IPS-20b (cell line): ENCODE measurements at regions not wholly inside any gene's neighbourhood (a gene's known extent, or its start where the extent isn't known, plus 50 kb on each side); places are given as distances from the start of the nearest gene placed in this dataset.

Source experiments
- H3K27ac ChIP-seq: one replicate; pipeline ENCODE4 v1.5.1; 2013; ENCODE audit warnings: low read length
- H3K27me3 ChIP-seq: 2 replicates; pipeline ENCODE4 v1.6.1; 2013; ENCODE audit warnings: mild to moderate bottlenecking, low read length, inconsistent platforms; ENCODE audit not compliant: insufficient read depth
- H3K36me3 ChIP-seq: 2 replicates; pipeline ENCODE4 v1.6.1; 2013; ENCODE audit warnings: low read depth, mild to moderate bottlenecking, inconsistent platforms, low read length, moderate library complexity; ENCODE audit not compliant: insufficient read depth
- H3K4me1 ChIP-seq: 2 replicates; pipeline ENCODE4 v1.6.1; 2013; ENCODE audit warnings: mild to moderate bottlenecking, control low read depth, inconsistent platforms, low read length, moderate library complexity; ENCODE audit not compliant: insufficient read depth
- H3K4me3 ChIP-seq: 2 replicates; pipeline ENCODE4 v1.5.1; 2013; ENCODE audit warnings: mild to moderate bottlenecking, low read length, inconsistent platforms
- H3K9ac ChIP-seq: 2 replicates; pipeline ENCODE4 v1.6.1; 2013; ENCODE audit warnings: low read depth, mild to moderate bottlenecking, inconsistent platforms, low read length, moderate library complexity
- H3K9me3 ChIP-seq: 2 replicates; pipeline ENCODE4 v1.6.1; 2013; ENCODE audit warnings: mild to moderate bottlenecking, low read depth, low read length, inconsistent platforms; ENCODE audit not compliant: insufficient read depth

DNA sequence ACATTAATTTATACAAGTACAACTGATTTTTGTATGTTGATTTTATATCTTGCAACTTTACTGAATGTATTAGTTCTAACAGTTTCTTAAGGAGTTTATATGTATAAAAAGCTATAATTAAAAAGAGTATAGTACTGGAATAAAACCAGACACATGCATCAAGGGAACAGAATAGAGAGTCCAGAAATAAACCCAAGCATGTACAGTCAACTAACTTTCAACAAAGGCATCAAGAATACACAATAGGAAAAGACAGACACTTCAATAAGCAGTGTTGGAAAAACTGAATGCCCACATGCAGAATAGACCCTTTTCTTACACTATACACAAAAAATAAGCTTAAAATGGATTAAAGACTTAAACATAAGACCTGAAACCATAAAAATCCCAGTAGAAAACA, 170.9 kb downstream of the ICE1 start:
- Histone ChIP-seq H3K9me3 (no peaks in the 10 kb centered on the region), H3K4me1 (no peaks in the 10 kb centered on the region), H3K27ac (no peak overlapping the region), H3K27me3 (no peaks in the 10 kb centered on the region), H3K9ac (no peak overlapping the region), H3K4me3 (no peak overlapping the region), H3K36me3 (no peaks in the 10 kb centered on the region)

DNA sequence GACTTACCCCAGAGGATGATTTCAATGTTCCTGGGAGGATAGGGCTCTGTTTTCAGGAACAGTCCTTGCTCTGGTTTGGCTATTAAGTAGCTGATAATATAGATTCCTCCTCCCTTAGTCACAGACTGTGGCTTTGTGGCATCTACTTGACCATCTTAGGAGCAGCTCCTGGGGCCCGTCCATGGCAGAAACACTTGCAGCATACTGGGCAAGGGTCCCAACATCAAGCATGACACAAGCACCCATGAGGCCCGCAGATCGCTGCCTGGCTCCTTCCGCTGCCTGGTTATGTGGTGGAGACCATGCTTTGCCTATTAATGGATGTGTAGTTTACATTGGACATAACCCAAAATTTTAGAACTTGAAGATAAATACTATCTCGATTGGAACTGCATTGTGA, 170.1 kb downstream of the ICE1 start:
- H3K27me3 ChIP-seq = no peaks in the 10 kb centered on the region
- no peaks in the 10 kb centered on the region for H3K36me3 ChIP-seq
- H3K4me1 ChIP-seq = no peaks in the 10 kb centered on the region
- no peak overlapping the region for H3K27ac ChIP-seq
- no peak overlapping the region for H3K9ac ChIP-seq
- no peaks in the 10 kb centered on the region for H3K9me3 ChIP-seq
- H3K4me3 ChIP-seq = no peak overlapping the region

DNA sequence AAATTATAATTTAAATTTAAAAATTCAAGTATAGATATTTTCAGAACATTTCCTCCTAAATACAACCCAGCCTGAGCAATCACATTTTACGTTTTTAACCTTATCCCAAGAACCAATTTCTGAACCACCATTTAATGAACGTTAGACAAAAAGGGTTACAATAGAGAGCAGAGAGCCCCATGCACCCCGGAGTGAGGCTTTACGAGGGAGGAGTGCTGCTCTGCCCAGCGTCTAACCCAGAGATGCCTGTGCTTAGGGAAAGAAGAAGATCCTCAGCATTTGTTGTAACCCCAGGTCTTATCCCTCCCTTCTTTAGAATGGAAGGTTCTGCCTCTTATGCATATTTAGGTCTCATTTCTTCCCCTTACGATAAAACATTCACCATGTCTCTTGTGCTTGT, 169.1 kb downstream of the ICE1 start:
- no peak overlapping the region for H3K4me3 ChIP-seq
- no peaks in the 10 kb centered on the region for H3K27me3 ChIP-seq
- H3K9me3 ChIP-seq = peaks cover 5% of the 10 kb centered on the region; the same call in 1 of the 2 replicates

DNA sequence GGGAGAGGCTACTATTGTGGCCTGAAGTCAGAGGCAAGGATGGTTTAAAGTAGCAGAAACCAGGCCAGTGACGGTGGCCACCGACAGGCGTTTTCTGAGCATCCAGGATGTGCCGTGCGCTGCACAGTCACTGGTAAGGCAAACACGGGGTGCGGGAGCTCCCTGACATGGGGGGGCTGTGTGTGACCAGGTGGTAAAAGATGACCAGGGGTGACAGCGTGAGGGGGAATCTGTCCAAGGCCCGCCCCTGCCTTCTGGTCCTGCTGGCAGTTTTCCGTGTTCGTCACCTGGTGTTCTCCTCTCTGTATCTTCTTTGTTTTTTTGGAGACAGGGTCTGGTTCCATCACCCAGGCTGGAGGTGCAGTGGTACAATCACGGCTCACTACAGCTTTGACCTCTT, 167.4 kb downstream of the ICE1 start:
- H3K27me3 ChIP-seq = no peaks in the 10 kb centered on the region
- H3K4me3 ChIP-seq = no peak overlapping the region
- H3K9me3 ChIP-seq = peaks cover 16% of the 10 kb centered on the region; the same call in 1 of the 2 replicates
- no peak overlapping the region for H3K9ac ChIP-seq
- no peaks in the 10 kb centered on the region for H3K36me3 ChIP-seq
- H3K4me1 ChIP-seq = no peaks in the 10 kb centered on the region
- no peak overlapping the region for H3K27ac ChIP-seq

More for the DNA sequence above, 169.1 kb downstream of the ICE1 start:
- no peak overlapping the region for H3K27ac ChIP-seq
- no peaks in the 10 kb centered on the region for H3K36me3 ChIP-seq
- no peak overlapping the region for H3K9ac ChIP-seq
- no peaks in the 10 kb centered on the region for H3K4me1 ChIP-seq

DNA sequence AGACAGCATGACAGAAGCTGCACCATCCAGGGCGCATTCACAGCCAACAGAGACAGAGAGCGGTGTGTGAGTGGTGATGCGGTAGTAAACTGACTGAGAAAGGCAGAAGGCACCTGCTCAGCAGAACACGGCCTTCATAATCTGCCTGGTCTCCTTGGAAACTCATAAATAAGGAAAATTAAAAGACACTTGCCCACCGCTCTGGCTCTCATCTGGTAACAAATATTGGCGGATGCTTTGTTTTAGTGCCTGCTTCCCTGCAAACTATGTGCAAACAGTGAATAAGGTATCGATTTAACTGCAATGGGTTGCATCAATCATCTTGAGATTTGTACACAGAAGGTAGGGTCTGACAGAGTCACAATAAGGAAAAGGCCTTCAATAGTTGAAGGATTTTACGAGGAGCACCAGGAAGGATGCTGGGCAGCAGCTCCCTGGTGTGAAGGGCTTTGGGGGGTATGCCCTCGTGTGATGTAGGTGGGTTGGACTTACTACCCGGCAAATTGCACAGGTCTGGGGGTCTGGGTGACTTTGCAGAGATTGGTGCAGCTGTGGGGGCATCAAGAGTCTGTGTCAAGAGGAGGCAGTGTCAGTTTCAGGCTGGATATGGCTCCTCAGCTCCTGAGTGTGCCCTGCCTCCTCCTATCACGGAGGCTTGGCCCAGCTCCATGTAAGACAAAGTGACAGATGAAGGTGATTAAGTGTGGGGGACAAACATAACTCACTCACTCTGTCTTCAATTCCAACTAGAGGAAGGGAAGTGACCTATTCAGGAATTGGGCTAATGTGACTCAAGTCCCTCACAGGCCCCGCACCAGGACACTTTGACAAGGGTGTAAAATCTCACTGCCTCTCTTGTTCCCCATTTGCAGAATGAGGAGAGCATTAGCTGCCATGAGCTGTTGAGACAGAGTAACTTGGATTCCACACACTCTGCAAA, 166.7 kb downstream of the ICE1 start:
- Histone ChIP-seq H3K27ac (no peak overlapping the region), H3K4me3 (no peak overlapping the region), H3K4me1 (no peaks in the 10 kb centered on the region), H3K36me3 (no peaks in the 10 kb centered on the region), H3K9me3 (peaks cover 16% of the 10 kb centered on the region; the same call in 1 of the 2 replicates), H3K9ac (no peak overlapping the region), H3K27me3 (no peaks in the 10 kb centered on the region)

DNA sequence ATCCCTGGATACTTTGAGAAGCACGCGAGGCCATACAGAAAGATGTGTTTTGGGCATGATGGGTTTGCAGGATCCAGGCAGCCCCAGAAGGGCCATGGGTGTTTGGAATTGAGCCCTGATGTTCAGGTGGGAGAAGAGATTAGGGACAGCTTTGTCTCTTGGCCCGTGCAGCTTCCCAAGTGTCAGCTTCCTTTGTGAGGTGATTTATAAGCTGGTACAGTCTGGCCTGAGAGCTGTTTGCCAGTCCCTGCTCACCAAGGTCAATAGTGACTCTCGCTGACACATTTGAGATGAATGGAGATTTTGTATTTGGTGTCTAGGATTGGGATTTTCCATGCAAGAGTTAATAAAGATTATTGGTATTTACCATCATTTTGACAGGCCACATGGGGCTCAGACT, 165.9 kb downstream of the ICE1 start:
- Histone ChIP-seq H3K27ac (no peak overlapping the region), H3K9me3 (peaks cover 16% of the 10 kb centered on the region; the same call in 1 of the 2 replicates), H3K4me3 (no peak overlapping the region), H3K27me3 (no peaks in the 10 kb centered on the region), H3K36me3 (no peaks in the 10 kb centered on the region), H3K9ac (no peak overlapping the region), H3K4me1 (no peaks in the 10 kb centered on the region)

DNA sequence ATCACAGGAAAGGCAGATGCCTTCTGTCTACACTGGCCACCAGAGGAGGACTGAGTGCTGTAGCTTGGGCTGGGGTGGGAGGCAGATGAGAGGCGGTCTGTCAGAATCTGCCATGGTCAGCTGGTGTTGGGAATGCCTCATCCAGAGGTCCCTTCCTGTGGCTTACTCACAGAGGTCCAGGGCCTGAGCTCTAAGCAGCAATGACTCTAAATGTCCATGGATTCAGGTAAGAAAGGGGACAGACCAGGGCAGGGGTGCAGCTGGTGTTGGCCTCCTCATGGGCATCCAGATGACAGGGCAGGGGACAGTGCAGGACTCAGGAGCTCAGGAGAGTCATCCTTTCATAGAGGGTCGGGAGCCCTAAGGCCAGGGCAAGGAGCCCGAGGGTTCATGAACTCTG, 165.0 kb downstream of the ICE1 start:
- Histone ChIP-seq H3K27ac (no peak overlapping the region), H3K27me3 (no peaks in the 10 kb centered on the region), H3K9me3 (peaks cover 16% of the 10 kb centered on the region; the same call in 1 of the 2 replicates), H3K36me3 (no peaks in the 10 kb centered on the region), H3K4me3 (no peak overlapping the region), H3K9ac (no peak overlapping the region), H3K4me1 (no peaks in the 10 kb centered on the region)

DNA sequence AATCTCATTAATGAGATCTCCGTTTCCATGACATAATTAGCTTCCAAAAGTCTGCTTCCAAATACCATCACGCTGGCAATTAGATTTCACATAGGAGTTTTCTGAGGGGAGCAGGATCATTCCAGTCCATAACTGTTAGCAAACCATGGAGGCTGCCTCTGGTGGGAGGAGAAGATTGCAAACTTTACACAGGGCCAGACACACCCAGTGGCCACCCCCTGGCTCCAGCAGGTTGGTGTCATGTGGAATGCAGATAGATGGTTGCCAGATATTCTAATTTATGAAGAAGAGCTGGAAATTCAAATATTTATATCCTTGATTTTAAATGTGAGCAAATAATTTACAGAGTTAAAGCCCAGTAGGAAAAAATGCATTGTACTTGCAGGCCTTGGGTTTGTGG, 164.2 kb downstream of the ICE1 start:
- H3K4me1 ChIP-seq = no peaks in the 10 kb centered on the region
- no peak overlapping the region for H3K4me3 ChIP-seq
- no peak overlapping the region for H3K27ac ChIP-seq
- H3K36me3 ChIP-seq = no peaks in the 10 kb centered on the region
- peaks cover 16% of the 10 kb centered on the region; the same call in 1 of the 2 replicates for H3K9me3 ChIP-seq
- H3K9ac ChIP-seq = no peak overlapping the region
- H3K27me3 ChIP-seq = no peaks in the 10 kb centered on the region

DNA sequence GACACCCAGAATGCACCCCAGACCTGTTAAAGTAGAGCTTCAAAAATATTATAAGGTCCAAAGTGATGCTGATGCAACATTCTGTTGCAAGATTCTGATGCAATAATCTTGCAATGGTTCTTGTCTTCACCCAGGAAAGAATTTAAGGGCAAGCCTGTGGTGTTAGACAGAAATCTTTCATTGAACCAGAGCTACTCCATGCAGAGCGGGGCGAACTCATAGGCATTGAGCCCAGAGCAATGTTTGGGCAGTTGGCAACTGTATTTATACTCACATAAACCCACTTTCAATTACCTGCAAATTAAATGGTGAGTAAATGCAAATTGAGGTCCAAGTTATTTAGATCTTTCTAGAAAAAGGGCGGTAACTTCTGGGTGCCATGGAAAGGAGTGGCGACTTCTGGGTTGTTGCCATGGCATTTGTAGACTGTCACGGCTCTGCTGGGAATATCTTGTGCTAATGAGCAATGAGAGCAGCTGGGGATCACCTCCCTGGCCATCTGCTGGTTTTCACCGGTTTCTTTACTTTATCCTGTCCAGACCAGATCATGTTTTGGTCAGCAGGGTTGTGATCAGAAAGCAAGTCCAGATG, 163.4 kb downstream of the ICE1 start:
- H3K27ac ChIP-seq = no peak overlapping the region
- H3K9ac ChIP-seq = no peak overlapping the region
- no peak overlapping the region for H3K4me3 ChIP-seq
- H3K36me3 ChIP-seq = no peaks in the 10 kb centered on the region
- H3K27me3 ChIP-seq = no peaks in the 10 kb centered on the region
- H3K4me1 ChIP-seq = no peaks in the 10 kb centered on the region
- peaks cover 16% of the 10 kb centered on the region; the same call in 1 of the 2 replicates for H3K9me3 ChIP-seq

DNA sequence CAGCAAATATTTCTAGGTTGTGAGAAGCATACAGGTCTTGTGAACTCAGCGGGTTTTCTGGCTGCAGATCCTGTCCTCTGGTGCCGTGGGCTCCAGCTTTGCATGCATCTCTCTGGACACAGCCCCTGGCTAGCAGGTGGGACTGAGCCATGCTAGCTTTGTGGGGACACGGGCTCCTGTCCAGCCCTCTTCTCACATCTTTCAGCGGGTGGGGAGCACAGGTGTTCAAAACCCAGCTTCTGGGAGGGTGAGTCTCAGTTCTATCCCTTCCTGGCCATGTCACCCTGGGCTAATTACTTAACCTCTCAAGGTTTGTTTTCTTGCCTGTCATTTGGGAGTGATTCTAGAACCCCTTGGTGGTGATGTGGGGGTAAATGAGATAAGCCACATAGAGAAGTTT, 162.3 kb downstream of the ICE1 start:
- no peak overlapping the region for H3K4me3 ChIP-seq
- H3K9me3 ChIP-seq = peaks cover 16% of the 10 kb centered on the region; the same call in 1 of the 2 replicates
- H3K27ac ChIP-seq = no peak overlapping the region
- H3K36me3 ChIP-seq = no peaks in the 10 kb centered on the region
- no peaks in the 10 kb centered on the region for H3K4me1 ChIP-seq
- no peaks in the 10 kb centered on the region for H3K27me3 ChIP-seq
- no peak overlapping the region for H3K9ac ChIP-seq

DNA sequence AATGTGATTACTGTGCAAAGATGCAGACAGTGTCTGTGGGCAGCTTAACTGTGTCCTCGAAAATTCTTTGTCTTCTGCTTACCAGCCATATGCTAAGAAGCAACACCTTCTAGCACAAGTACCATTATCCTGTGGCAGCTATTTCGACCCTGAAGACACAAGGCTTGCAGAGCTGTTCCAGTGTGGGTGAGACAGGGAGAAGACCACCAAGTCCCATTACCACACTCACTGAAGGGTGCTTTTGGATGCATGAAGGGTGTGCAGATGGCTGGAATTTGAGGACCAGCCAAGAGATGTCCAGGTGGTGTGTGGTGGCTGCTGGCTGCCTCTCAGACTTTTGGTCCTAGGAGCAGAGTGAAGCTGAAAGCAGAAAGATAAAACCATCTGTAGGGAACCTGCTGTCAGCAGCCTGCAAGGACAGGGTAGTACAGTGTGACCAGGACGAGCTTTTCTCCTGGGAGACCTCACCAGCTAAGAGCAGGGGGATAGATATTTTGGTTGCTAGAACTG, 161.8 kb downstream of the ICE1 start:
- Histone ChIP-seq H3K27me3 (no peaks in the 10 kb centered on the region), H3K4me1 (no peaks in the 10 kb centered on the region), H3K4me3 (no peak overlapping the region), H3K9ac (no peak overlapping the region), H3K9me3 (peaks cover 16% of the 10 kb centered on the region; the same call in 1 of the 2 replicates), H3K27ac (no peak overlapping the region), H3K36me3 (no peaks in the 10 kb centered on the region)

DNA sequence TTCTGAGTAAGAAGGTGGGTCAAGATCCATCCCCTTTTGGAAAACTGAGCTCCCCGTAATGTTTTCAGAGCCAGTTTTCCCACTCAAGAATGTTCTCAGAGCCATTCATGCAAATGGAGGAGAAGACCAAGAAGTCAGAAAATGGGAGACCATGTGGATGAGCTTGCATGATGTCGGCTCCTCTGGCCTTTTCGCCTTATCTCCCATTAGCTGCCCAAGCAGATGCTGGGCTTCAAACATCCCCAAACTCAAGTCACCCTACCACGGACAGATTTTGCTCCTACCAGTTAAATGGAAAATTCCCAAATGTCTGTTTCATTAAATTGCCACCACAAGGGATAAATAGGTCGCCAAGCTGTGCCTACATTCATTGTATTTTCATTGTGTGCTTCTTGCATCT, 161.4 kb downstream of the ICE1 start:
- Histone ChIP-seq H3K4me3 (no peak overlapping the region), H3K27ac (no peak overlapping the region), H3K36me3 (no peaks in the 10 kb centered on the region), H3K9ac (no peak overlapping the region), H3K27me3 (no peaks in the 10 kb centered on the region), H3K9me3 (peaks cover 16% of the 10 kb centered on the region; the same call in 1 of the 2 replicates), H3K4me1 (no peaks in the 10 kb centered on the region)
